Fibroblast of peridontal ligament (primary cell): ENCODE measurements at regions not wholly inside any gene's neighbourhood (a gene's known extent, or its start where the extent isn't known, plus 50 kb on each side); places are given as distances from the start of the nearest gene placed in this dataset.

Source experiments
- DNase-seq: peaks from one replicate; pipeline ENCODE4 v3.0.0-alpha.2; 2010; ENCODE audit errors: extremely low read depth

DNA sequence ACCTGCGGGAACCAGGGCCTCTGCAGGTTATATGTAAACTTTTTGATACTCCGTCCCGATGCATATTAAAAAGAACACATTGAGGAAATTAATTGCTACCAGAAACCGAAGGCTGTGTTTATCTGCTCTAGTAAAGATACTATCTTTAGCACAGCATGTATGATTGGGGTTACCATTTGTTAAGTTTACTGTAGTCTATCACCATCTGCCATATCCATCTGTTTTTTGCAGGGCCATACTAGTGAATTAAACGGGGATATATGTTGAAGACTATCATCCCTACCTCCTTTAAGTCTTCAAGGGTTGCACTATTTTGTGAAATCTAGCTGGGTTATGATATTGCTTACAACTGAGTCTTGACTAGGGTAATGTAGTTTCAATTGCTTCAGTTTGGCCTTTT is 597.0 kb downstream of the SQOR start:
- no peak for DNase-seq

DNA sequence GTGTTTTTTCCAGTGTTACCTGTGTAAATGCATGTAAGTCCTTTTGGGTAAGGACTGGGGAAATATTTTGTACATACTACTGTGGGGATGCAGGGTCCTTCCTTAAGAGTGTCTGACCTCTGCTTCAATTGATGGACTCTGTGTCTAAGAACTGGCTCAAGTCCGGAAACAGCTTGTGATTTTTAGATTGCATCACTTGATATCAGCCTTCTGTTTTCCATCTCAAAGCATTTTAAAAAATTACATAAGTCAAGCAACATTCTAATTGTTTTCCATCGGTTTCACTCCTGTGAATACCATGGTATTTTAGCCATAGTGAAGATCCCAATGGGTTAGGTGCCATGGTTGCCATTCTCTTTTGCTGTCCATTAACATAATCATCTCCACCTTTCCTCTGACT is 597.6 kb downstream of the SQOR start:
- no peak for DNase-seq

DNA sequence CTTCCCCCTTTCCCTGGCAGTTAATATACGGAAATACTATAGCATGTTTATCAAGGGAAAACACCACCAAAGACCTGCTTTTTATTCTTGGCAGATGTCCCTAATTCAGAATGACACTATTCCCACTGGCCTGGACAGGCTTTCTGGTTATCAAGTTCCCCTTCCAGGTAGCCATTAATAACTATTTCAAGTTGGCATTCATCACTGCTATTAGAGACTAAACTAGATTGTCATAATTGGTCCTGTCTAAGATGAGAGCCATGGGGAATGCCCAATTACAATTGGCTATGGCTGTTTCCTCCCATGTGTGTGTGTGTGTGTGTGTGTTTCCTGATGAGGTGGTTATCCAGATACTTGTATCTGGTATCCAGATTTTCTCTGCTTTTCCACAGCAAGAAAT is 608.1 kb downstream of the SQOR start:
- DNase-seq: no peak

DNA sequence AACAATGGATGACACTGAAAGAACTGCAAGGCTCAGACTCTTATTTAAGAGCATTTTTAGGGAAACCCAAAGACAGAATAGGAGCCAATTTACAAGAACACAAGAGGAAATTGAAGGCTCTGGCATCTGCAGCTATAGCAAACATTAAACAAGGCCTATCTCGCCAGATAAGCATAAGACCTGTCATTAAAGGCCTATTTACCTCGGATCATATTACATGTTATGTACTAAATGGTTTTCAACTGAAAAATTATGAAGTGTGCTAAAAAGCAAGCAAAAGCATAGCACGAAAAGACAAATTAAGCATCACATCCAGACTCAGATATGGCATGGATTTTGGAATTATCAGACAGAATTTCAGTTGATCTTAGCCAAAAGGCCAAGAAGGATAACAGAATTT is 617.1 kb downstream of the SQOR start:
- DNase-seq: no peak

DNA sequence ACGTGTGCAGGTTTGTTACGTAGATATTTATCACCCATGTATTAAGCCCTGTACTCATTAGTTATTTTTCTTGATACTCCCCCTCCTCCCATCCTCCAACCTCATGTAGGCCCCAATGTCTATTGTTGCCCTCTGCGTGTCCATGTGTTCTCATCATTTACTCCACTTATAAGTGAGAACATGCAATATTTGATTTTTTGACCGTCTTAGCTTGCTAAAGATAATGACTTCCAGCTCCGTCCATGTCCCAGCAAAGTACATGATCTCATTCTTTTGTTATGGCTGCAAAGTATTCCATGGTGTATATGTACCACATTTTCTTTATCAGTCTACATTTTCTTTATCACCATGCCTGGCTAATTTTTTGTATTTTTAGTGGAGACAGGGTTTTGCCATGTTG is 623.2 kb downstream of the SQOR start:
- no peak for DNase-seq

DNA sequence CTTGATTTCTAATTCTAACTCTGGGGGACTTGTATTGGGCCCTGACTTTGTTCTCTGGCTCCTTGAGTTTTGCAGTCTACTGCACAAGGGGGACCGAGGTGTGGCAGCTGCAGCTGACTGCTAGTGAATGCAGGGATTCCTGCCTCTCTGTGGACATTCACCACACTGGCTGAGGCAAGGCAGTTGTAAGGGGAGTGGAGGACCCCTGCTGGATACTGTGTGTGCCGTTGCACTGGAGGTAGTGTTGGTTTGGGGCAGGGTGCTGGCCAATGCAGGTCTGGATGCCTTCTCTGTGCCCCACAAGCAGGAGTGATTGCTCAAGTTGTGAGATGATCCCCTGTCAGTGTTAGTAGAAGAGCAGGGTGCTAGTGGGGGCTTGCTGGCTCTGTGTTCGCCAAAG is 626.1 kb downstream of the SQOR start:
- DNase-seq: no peak

DNA sequence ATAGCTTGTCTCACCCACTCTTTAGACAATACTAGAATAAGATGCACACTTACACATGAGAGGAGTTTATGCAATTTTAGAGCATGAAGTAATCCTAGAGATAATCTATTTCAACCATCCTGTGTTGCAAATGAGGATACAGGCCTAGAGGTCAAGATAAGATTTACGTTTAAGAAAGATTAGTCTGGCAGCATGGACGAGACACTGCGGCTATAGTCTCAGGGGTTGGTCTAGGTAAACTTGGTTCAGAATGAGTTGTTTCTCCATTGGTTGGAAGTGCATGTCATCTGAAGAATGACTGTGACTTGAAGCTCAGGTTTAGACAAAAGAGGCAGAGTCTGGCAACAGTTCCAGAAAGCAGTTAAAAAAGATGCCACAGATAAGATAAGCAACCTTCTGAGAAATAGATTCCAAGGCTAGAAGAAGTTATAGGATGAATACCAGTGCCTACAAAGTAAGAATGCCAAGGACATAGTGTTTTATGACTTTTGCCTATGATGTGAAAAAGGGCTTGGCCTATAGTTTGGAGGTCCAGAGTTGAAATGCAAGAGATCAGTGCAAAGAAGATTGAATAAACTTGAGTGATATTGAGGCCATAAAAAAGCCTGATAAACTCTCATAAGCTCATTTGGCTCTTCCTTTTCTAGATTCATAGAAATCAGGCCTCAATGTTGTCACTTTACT is 631.0 kb downstream of the SQOR start:
- DNase-seq: no peak

DNA sequence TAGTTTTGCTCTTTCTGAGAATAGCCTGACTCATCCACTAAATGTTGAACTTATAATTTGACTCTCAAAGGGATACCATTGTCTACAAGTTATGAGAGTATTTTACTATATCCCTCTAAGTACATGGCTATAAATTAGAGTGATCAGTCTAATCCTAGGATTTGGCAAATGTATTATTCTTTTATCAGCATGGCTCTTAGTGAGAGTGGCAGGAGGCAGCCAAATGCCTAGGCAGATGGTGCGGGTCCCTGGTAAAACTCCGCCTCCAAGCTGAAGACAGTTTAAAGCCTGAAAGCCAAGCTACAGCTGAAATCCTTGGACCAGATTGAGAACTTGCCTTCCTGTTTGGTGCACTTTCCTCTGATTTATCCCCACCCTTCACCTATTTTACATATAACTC is 631.8 kb downstream of the SQOR start:
- DNase-seq: no peak

DNA sequence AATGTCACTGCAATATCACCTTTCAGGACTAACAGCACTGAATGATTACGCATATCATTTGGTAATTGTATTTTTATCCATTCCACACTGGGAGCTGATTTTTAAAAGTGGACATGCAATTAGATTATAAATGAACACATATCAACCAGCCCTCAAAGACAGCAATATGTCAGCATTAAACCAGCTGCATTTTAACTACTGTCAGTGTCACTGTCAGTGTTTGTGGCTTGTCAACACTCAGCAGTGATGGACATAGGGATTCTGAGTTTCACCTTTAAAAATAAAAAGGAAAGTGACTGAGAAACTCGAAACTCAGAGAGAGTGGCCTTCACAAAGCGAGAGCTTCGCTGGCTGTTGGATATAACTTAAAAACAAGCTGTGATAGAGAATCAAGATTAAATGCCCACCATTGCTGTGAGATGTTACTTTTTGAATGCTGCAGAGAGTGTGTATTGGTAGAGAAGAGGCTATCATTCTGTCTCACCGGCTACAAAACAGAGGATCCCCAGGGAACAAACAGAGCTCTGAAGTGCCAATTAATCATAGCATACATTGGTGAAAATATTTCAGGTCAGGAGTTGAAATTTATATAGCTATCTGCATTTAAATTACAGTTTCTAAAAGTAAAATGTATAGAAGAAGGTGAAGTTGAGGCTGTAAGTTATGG is 635.8 kb downstream of the SQOR start:
- DNase-seq: no peak

DNA sequence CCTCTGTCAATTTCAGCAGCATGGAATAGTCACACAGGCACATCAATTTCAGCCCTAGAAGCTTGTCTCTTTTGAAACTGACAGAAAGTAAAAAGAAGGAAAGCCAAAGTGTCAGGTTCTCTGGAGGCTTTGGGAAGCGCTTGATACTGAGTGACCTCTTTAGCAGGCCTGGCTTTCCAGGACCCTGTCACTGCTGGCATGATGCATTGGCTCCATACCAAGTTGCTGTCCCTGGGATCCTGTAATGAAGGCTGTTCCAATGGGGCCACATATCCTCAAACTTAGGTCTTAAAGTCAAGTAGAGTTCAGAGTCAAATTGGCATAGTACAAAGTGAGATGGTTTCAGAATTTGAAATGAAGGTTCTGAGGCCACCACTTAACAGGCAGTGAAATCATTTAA is 640.9 kb downstream of the SQOR start:
- no peak for DNase-seq

DNA sequence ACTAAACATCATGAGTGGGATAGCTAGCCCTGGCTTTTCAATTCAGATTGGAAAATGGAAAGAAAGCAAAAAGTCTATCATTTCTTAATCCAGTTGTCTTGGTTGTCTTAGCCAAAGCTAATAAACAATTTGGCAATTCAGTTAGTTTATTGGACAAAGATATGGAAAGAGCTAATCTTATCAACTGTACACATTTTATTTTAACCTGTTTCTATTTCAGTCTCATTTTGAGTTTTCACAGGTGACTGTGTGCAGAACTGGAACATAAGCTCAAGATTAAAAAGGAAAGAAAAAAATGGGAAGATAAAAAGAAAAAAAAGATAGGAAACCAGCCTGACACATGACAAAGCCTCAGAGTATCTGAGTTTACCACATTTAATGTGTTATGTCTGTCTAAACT is 642.6 kb downstream of the SQOR start:
- DNase-seq: no peak

DNA sequence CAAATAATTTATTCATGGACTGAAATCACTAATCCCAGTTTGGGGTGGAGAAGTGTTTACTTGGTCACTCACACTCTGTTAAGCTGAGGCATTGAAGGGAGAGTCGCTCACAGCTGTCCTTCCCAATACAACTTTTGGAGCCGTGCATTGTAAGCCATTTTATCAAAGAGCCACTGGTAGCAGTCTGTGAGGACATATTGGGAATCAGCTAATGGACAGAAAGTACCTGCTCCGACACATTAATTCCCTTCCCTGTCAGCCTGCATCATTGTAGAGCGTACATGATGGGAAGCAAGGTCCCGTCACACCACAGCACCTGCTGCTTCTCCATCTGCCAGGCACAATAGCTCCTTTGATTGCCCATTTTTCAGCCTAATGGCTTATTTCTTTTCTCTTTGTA is 643.2 kb downstream of the SQOR start:
- no peak for DNase-seq

DNA sequence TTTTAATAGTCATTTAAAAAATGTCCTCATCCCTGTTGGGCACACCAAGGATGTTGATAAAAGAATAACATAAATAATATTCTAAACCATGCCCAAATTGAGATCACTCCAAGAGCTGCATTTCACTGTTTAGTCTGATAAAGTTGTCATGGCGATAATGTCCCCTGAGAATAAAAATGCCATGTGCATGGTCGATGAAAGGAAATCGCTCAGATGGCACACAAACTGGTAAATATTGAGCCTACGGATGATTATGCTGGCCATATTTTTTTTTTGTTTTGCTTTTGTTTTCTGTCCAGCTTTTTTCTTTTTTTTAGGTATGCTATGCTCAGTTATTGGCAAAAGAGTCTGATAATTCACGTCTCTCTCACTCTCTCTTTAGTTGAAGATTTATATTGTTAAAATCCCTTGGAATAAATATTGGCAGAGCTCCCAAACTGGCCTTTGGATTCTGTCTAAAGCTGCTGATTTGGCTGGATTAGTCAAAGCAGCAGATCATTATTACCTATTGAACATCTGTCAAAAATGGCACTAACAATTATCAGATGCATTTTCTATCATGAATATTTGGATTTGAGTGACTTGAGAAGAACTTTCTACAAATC is 643.8 kb downstream of the SQOR start:
- DNase-seq: no peak

DNA sequence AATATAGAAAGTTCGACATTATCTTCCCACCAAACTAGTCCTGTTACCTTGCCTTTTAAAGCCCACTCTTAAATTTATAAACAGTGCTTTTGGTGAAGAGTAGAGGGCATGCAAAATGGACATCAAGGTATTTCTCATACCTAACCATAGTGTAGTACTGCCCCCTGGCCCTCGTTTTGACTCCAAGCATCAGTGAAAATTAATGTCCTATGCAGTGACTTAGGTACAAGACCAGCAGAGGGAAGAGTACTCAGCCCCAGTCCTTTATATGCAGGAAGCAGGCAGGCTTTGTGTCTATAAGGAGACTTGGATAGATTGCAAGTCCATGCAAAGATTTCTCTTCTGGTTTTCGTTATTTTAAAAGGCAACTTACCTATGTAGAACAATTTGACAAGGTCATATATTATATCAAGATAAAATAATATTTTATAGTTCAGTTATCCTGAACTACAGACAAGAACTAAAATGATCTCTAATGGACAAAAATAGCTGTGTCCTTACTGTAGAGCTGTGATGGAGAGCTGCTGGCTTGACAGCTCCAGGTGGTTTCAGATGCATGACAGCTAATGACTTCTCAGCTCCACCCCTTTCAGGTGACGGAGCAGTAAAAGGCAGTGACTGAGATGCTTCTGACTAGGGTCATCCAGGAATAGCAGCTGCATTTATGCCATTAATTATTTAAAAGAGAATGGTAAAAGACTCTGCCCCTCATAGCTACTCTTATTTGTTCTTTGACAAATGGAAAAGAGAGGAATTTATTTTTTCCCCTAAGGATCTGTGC is 646.1 kb downstream of the SQOR start:
- no peak for DNase-seq

DNA sequence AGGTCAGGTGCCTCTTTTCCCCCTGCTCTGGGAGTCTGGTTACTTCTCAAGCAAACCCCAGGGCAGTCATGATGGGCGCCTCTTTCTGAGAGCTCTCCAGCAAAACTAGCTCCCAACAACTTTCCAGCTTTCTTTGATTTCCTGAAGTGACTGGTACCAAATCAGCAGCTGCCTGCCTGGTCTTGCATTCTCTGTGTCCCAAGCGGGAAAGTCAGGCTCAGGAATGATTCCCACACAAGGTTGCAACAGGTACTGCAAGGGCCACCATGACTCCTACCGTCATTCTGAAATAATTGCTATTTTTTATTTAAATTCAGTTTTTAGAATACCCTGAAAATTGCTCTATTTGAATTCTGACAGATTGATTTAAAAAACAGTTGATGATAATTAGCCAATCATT is 658.7 kb downstream of the SQOR start:
- no peak for DNase-seq

DNA sequence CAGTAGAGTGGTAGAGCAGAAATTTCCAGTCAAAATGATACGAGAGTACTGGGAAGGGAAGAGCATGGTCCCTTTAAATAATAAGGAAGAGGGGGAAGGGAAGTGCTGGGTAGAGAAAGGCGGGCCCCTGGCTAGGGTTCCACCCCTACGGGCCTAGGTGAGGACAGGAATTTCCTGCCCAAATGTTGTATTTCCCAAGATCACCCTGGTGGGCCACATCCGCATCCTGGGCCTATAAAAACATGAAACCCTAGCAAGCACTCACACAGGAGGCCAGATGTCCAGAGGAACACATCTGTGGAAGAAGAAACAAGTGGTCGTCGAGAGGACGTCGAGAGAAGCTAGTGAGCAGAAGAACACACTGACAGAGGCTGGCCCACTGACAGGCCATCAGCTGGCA is 661.2 kb downstream of the SQOR start:
- no peak for DNase-seq

DNA sequence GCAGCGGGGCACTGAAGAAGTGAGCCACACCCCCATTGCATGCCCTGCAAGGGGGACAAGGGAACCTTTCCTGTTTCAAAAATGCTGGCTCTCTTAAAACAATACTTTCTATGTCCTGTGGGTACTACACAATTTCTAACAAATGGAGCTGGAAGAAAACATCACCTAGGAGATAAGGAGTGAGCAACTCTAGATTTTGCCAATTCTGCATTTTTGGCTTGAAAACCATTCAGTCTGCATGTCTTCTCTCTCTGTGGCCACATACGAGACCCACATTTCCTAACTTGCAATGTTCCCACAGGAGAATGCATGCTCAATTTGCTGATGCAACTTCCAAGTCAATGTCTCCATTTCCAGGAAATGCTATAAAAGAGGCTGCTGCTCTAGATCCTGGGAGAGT is 662.0 kb downstream of the SQOR start:
- DNase-seq: no peak

DNA sequence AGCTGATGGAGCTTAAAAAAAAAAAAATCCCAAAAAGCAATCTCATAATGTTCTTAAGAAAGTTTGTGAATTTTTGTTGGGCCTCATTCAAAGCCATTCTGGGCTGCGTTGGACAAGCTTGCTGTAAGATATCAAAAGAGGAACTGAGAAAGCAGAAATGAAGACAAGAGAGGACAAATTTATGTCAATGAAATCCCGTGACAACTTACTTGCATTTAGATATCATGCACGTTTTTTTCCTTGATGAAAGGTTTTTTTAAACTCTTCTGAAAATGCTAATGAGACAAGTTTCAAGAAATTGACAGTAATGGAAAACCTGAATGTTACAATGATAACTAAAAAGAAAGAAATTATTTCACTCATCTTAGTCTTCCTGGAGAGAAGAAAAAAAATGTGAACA is 662.9 kb downstream of the SQOR start:
- no peak for DNase-seq

DNA sequence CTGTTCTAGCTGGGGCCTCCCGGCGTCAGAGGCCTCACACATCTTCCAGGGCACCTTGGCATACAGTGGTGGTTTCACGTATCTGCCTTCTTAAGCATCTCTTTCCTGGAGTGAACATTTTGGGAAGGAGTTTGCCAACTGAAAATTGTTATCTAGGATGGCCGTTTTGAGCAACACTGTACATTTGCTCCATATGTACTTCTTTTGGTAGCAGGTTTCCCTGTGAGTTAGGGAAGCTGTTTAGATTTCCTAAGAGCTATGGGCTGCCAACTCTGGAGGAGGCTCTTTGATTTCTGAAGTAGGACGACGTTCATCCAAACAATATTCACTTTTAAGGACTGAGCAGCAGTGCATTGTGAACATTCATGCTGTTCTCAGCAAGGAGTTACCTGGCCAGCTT is 665.9 kb downstream of the SQOR start:
- no peak for DNase-seq

DNA sequence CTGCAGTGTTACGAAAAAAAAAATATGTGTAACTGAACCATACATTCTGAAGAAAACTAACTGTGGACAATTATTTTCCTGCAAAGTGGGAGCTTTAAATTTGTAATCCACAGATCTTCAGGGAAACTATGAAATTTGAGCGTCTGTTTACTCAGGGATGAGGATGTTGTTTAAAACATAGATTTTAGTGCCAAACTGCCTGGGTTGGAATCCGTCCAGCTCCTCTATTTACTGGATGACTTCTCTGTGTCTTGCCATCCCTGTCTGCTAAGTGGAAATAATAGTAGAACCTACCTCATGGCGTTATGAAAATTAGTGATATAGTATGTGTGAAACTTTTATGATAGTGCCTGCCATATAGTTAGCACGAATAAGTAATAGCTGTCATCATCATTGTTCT is 666.5 kb downstream of the SQOR start:
- no peak for DNase-seq

DNA sequence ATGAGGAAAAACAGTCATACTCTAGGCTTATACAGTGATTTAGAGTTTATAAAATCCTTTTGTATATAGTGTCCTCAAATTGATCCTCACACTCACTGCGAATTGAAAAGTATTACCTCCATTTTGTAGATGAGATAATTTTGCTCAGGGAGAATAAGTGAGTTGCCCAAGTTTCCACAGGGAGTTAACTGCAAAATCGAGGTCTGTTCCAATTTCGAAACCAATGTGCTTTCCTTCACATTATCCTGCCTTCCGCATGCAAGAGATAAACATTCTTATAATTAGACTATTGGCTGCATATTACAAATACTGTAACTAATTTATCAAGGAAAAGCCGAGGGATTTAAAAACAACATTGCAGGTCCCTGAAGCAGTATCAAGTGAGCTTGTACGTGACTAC is 667.0 kb downstream of the SQOR start:
- DNase-seq: no peak

DNA sequence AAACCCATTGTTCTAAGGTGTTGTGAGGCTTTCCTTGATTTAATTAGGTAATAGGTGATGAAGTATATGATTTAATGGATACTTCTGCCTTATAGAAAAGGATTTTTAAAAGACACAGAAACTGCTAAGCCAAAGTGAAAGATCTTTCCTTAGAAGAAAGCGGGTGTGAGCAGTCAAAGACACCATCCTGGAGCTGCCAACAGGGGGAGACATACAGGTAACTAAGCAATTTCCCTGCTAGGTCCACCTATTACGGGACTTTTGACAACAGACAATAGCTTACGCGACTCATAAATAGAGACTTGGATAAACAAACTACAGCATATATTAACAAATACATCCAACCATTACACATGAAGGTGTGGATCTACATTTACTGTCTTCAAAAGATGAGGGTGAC is 669.5 kb downstream of the SQOR start:
- no peak for DNase-seq

DNA sequence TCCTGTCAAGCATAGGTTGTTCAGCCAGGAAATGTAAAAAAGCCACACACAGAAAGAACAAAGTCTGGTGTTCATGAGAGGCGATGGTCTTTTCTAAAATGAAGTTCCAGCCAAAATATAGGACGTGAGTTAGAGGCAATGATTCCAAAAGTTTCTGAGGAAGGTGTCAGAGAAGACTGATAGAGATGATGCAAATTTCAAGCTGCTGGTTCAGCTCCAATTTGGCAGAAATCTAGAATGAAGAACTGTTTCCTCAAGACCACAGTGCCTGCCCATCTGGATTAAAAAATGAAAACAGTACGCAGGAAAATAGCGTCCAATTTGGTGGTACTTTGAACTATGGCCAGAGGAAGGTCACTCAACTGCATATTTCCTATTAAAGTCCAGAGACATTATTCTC is 672.9 kb downstream of the SQOR start:
- DNase-seq: no peak
